ENCODE measurements at regions not wholly inside any gene's neighbourhood (a gene's known extent, or its start where the extent isn't known, plus 50 kb on each side); places are given as distances from the start of the nearest gene placed in this dataset.

GRCh38 chr11:133656082-133656635, 123.9 kb upstream of the OPCML start:
- no peaks in the 10 kb centered on the region for H3K27me3 ChIP-seq (ENCODE audit: control insufficient read depth, insufficient read depth, low read length)
- H3K27ac ChIP-seq (ENCODE audit: low read depth, low read length): no peak overlapping the region
- ChIA-PET CTCF (no interaction called here), POLR2A (no interaction called here)
- TF ChIP-seq CTCF (IDR thresholded peaks at IDR 0.05; ENCODE audit: low read depth, low read length): no peak
- DNase-seq (ENCODE audit: low read depth, low spot score): no peak
- no peak overlapping the region for H3K4me3 ChIP-seq (ENCODE audit: low read depth, low read length)
- H3K9me3 ChIP-seq (ENCODE audit: control insufficient read depth, insufficient read depth, low read length): peaks cover 57% of the 10 kb centered on the region

- POLR2A ChIA-PET: no interaction called here
- H3K27me3 ChIP-seq (ENCODE audit: control insufficient read depth, insufficient read depth, low read length): no peaks in the 10 kb centered on the region
- H3K27ac ChIP-seq (ENCODE audit: low read depth, low read length): no peak overlapping the region
Measured at GRCh38 chr11:133654630-133655212, 122.4 kb upstream of the OPCML start.

GRCh38 chr11:133653336-133653735, 121.0 kb upstream of the OPCML start:
- H3K27ac ChIP-seq (ENCODE audit: low read depth, low read length): no peak overlapping the region
- no peak for TF ChIP-seq CTCF (IDR thresholded peaks at IDR 0.05; ENCODE audit: low read depth, low read length)
- ChIA-PET POLR2A (no interaction called here), CTCF (no interaction called here)
- no peak overlapping the region for H3K4me3 ChIP-seq (ENCODE audit: low read depth, low read length)
- H3K27me3 ChIP-seq (ENCODE audit: control insufficient read depth, insufficient read depth, low read length): no peaks in the 10 kb centered on the region
- peaks cover 67% of the 10 kb centered on the region for H3K9me3 ChIP-seq (ENCODE audit: control insufficient read depth, insufficient read depth, low read length)
- no peak for DNase-seq (ENCODE audit: low read depth, low spot score)

More at GRCh38 chr11:133654630-133655212, 122.4 kb upstream of the OPCML start:
- no peak for TF ChIP-seq CTCF (IDR thresholded peaks at IDR 0.05; ENCODE audit: low read depth, low read length)
- CTCF ChIA-PET: no interaction called here
- DNase-seq (ENCODE audit: low read depth, low spot score): no peak
- peaks cover 63% of the 10 kb centered on the region for H3K9me3 ChIP-seq (ENCODE audit: control insufficient read depth, insufficient read depth, low read length)
- no peak overlapping the region for H3K4me3 ChIP-seq (ENCODE audit: low read depth, low read length)

GRCh38 chr11:133650082-133650481, 117.8 kb upstream of the OPCML start:
- CTCF ChIA-PET: no interaction called here
- Histone ChIP-seq H3K27me3 (ENCODE audit: control insufficient read depth, insufficient read depth, low read length) (no peaks in the 10 kb centered on the region), H3K4me3 (ENCODE audit: low read depth, low read length) (no peak overlapping the region), H3K27ac (ENCODE audit: low read depth, low read length) (no peak overlapping the region), H3K9me3 (ENCODE audit: control insufficient read depth, insufficient read depth, low read length) (peaks cover 50% of the 10 kb centered on the region)
- no peak for DNase-seq (ENCODE audit: low read depth, low spot score)
- TF ChIP-seq CTCF (IDR thresholded peaks at IDR 0.05; ENCODE audit: low read depth, low read length): no peak
- POLR2A ChIA-PET: no interaction called here

- no peak overlapping the region for H3K27ac ChIP-seq (ENCODE audit: low read depth, low read length)
- ChIA-PET CTCF (no interaction called here), POLR2A (no interaction called here)
Measured at GRCh38 chr11:133649040-133649439, 116.7 kb upstream of the OPCML start.

More at GRCh38 chr11:133649040-133649439, 116.7 kb upstream of the OPCML start:
- no peak overlapping the region for H3K4me3 ChIP-seq (ENCODE audit: low read depth, low read length)
- peaks cover 42% of the 10 kb centered on the region for H3K9me3 ChIP-seq (ENCODE audit: control insufficient read depth, insufficient read depth, low read length)
- no peaks in the 10 kb centered on the region for H3K27me3 ChIP-seq (ENCODE audit: control insufficient read depth, insufficient read depth, low read length)
- no peak for TF ChIP-seq CTCF (IDR thresholded peaks at IDR 0.05; ENCODE audit: low read depth, low read length)
- no peak for DNase-seq (ENCODE audit: low read depth, low spot score)
